GM21390 (cell line): ENCODE measurements at regions not wholly inside any gene's neighbourhood (a gene's known extent, or its start where the extent isn't known, plus 50 kb on each side); places are given as distances from the start of the nearest gene placed in this dataset.

Experiments used
- ATAC-seq: cut with Tn5 transposase; IDR thresholded peaks from one replicate; pipeline ENCODE4 v1.9.1; 2021; ENCODE audit not compliant: unreplicated experiment

DNA sequence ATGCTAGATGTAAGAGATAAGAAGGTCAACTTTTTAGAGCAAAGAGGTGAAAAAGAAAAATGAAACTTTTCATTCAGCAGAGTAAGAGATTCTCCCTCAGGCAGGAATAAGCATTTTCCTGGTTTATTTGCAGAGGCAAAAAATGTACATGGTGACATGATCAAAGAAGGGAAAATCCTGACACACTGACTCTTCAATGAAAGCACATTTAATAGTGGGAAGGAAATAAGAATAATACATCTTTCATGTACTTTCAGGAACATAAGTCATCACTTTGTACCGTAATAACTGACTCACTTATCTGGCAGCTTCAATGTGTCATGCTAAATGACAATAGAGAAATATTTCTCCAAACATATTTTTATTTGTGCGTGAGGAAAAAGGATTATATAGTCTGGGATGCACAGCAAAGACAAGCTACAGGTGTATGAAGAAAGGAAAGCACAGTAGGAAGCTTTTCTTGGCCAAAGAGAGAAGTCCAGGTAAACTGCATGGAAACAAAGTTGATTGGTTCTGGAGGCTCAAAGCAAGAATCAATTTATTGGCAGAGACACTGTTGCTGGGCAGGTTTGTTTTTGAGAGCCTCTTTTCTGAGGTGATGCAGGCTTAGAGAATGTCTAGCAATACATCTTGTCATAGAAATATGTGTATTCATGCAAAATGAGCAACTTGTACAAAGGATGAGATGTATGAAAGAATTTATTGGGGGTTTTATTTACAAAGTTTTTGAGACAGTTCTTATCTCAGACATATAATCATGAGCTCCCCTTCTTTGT, 1409.0 kb downstream of the PLA2G4A start:
- ATAC-seq: no peak

DNA sequence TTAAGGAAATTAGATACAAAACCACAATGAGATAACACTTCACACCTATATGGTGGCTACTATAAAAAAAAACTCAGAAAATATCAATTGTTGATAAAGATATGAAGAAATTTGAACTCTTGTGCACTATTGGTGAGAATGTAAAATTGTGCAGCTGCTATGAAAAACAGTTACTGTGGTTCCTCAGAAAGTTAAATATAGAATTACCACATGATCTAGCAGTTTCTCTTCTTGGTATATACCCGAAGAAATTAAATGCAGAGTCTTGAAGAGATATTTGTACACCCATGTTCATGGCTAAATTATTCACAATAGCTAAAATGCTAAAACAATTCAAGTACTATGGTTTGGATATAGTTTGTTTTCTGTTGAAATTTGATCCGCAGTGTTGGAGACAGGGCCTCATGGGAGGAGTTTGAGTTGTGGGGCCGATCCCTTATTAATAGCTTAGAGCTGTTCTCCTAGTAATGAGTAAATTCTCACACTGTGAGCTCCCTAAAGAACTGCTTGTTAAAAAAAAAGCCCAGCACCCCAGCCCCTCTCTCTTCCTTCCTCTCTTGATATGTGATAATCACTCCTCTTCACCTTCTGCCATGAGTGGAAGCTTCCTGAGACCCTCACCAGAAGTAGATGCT, 1412.1 kb downstream of the PLA2G4A start:
- no peak for ATAC-seq

DNA sequence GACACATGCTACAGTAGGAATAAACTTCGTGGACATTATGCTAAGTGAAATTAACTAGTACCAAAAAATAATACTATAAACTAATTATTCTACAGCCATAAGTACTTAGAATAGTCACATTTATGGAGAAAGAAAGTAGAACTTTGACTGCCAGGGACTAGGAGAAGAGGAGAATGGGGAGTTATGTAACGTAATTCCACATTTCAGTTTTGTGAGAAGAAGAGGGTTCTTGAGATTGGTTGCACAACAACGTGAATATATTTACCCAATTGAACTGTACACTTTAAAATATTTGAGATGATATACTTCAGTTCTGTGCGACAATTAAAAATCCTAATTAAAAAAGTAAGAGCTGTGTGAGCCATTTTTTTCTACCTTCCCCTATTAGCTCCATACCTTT, 1412.9 kb downstream of the PLA2G4A start:
- no peak for ATAC-seq

DNA sequence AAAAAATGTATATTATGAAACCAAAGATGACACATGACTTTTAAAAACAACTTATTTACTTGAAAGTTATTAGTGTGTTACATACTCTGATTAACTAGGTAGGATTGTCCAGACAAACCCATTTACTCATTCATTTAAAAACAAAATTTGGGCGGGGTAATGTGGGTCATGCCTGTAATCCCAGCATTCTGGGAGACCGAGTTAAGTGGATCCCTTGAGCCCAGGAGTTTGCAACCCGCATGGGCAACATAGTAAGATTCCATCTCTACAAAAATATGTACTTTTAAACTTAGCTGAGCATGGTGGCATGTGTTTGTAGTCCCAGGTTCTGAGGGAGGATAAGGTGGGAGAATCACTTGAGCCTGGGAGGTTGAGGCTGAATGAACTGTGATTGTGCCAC, 1414.7 kb downstream of the PLA2G4A start:
- no peak for ATAC-seq

- ATAC-seq: no peak
Measured at GRCh38 chr1:188244681-188245080, 1415.9 kb downstream of the PLA2G4A start.

DNA sequence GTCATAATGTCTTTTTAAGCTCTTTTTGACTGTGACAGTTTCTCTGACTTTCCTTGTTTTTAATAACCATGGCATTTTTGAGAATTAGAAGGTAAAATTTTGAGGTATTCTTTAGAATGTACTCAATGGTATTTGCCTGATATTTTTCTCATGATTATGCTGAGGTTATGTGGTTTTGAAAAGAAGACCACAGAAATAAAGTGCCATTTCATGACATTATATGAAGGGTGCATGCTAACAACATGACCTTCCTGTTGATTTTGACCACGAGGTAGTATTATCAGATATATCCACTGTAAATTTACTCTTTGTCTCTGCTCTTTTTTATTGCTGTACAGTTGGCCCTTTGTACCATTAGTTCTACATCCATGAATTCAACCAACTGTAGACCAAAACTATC, 1418.5 kb downstream of the PLA2G4A start:
- ATAC-seq: no peak

GRCh38 chr1:188249811-188250210, 1421.1 kb downstream of the PLA2G4A start:
- ATAC-seq: no peak

DNA sequence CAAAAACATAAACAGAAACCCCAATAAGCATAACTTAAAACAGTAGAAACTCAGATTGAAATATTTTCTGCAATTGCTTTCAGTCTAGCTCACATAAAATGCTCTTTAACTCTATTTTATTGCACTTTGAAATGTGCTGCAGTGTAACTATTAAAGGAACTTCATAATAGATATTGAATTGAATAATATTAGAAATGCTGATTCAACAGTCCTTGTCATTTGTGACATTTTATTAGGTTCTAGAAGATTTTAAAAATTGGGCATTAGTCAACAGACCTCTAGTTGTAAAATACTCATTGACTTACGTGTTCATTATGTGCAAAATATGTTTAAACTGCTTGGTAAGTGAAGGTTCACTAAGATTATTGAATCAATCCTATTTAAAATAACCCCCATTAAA, 1422.3 kb downstream of the PLA2G4A start:
- ATAC-seq: no peak

DNA sequence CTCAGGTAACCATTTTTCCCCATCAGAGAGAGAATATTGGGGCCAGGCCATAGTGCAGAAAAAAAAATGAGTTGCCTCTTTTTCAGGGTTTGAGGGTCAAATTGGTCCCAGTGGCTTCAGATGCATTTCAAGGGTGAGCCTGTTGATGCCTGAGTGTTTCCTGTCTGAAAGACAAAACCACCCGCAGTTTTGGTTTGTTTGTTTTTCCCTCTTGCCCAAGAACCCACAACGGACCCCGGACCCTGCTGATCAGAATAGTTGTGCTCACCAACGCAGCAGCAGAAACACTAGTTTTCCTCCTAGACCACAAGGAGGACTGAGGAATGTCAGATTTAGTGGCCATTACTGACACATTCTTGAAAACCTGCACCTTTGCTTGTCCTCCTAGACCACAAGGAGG, 1433.1 kb downstream of the PLA2G4A start:
- ATAC-seq: no peak

- ATAC-seq: no peak
Measured at GRCh38 chr1:188269956-188270355, 1441.2 kb downstream of the PLA2G4A start.

- ATAC-seq: no peak
Measured at GRCh38 chr1:188270497-188270896, 1441.7 kb downstream of the PLA2G4A start.

DNA sequence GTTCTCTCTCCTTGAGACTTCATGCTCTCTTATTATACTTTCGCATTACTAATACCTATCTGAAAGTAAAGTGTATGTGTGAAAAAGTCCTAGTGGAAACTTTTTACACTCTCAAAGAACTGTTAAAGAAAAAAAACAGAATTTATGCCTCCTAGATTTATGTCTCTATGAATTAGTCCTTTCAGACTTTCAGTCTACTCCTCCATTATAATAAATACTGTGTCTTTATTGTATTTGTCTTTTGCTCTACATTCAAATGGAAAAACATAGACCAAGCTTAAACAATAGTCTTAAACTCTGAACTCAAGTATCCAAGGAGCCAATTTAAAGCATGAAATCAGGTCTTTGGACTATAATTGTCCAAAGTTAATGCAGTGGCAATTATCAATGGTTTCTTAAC, 1449.0 kb downstream of the PLA2G4A start:
- ATAC-seq: no peak

GRCh38 chr1:188281921-188282320, 1453.2 kb downstream of the PLA2G4A start:
- no peak for ATAC-seq

DNA sequence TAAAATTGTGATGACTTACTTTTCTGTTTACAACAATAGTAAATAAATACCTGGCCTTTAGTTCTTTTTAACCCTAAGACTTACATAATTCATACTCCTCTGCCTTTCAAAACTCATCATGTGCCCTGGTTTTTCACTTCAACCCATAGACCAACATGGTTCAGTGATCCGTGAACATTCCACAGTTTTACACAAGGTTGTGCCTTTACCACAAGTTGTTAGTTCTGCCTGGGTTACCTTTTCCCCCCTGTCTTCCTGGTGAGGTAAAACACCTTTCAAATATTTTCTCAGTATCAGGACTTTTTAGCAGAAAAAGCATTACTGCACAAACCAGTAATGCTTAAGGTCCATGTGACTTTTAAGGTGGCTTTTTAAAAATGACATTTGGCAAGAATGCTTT, 1466.4 kb downstream of the PLA2G4A start:
- no peak for ATAC-seq

DNA sequence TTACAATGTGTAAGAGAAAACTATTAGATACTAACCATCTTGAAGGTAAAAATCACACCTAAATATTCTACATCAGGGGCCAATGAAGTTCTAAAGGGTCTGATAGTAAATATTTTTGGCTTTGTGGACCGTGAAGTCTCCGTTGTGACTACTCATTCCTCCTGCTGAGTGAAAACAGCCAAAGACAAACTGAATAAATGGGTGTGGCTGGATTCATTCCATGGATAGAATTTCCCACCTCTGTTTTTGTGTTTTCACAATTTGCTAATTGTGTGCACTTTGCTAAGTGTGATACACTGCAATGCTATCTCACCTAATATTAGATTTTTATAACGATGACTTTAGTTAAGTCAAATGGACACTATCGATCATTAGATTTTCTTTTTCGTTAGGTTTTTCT, 1474.0 kb downstream of the PLA2G4A start:
- ATAC-seq: no peak

DNA sequence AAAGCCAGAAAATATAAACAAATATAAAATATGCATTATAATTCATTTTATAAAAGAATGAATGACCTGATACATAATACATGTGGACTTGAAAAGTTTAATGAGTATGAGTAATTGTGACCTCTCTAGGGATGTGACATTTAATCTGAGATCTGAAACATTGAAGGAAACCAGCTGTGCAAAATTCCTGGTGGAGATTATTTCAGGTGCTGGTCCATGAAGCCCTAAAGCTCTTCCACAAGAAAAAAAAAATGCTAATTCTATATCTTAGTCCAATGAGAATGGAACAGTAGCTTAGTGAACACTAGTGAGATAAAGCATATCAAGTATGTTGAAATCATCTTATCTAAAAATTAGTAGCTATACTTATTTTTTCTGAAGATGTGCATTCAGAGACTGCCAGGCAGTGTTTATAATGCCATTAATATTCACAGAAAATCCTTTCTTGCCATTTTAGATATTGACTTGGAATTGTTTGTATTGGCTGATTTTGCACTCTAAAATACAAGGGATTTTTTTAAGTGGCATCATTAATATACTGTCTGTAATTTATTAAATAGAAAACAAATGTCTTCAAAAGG, 1485.9 kb downstream of the PLA2G4A start:
- no peak for ATAC-seq

DNA sequence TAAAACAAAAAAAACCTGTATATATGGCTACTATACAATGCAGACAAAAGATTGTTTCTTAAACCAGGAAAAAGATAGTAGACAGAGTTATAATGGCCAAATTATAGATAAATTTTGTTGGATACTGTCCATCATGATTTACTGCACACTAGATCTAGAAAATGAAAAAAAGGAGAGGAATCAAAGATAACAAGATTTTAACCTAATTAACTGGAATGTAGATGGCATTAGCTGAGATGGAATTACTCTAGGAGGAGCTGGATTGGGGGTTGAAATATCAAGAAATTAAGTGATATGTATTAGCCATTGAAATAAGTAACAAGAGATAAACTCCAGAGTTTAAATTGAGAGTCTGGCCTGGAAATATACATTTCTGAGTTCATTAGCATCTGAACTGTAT, 1489.1 kb downstream of the PLA2G4A start:
- ATAC-seq: no peak

- no peak for ATAC-seq
Measured at GRCh38 chr1:188325211-188325610, 1496.5 kb downstream of the PLA2G4A start.

- ATAC-seq: no peak
Measured at GRCh38 chr1:188343914-188344313, 1515.2 kb downstream of the PLA2G4A start.

DNA sequence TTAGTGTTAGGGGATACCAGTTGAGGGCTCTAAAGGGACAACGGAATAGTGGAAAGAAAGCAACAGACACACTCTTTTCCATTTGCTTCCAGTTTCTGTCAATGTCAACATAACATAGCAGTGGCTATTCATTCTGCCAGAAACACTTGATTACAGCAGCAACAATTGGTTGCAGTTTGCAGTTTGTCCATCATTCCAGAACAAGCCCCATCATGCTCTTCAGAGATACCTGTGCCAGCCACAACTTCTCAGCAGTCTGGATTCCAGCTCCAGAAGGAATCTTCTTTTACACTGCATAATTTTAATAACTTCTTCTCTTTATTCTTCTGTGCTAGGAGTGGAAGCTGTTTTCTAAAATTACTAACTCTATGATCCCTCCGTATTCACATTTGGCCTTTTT, 1521.4 kb downstream of the PLA2G4A start:
- no peak for ATAC-seq

- ATAC-seq: no peak
Measured at GRCh38 chr1:188355082-188355481, 1526.3 kb downstream of the PLA2G4A start.

- ATAC-seq: no peak
Measured at GRCh38 chr1:188355847-188356246, 1527.1 kb downstream of the PLA2G4A start.
